ENCODE measurements at regions not wholly inside any gene's neighbourhood (a gene's known extent, or its start where the extent isn't known, plus 50 kb on each side); places are given as distances from the start of the nearest gene placed in this dataset.
"Not testable (repeated sequence)": the region's sequence is repeated elsewhere in the genome, so short reads cannot be mapped to it uniquely, and the experiment has no call there.

DNA sequence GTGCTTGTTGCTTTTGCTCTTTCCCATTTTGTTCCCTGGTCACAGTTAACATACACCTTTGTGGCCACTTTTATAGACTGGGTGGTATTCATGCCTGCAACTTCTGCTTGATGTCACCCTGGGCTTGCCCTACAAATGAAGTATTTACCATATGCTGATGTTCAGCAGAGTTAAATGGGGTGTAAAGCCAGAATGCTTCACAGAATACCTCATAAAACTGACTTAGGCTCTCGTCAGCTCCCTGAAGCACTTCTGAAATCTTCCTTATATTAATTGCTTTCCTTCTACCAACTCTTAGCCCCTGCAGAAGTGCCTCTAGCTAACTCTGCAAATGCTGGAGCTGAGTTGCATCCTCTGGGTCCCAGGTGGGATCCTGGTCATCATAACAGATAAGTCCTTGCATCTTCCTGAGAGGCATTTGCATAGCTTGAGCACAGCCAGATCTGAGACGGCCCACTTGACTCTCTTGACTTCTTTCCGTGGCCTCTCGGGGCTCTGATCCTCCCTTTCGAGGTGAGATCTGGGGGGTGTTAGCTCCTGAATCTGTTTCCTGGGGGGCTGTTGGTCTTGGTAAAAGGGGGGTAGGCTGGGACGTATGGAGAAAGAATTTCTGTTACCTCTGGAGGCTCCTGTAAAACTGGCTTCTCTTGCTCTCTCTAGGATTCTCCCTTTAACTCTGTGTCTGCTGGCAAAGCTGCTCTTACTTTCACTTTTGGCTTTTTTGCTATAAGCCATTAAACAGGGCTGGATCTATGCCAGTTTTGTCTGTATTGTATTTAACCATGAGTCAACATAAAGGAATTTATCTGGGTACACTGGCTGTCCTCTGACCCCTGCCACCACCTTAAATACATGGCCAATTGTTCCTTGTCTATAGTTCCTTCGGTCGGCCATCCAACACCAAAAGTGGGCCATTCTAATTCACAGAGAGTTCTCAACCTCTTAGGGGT, 223.0 kb upstream of the SYNCRIP start:
- no peak overlapping the region for H3K27ac ChIP-seq
- no peaks in the 10 kb centered on the region for H3K4me1 ChIP-seq
- H3K27me3 ChIP-seq: no peaks in the 10 kb centered on the region
- no peak for TF ChIP-seq POLR2A (IDR thresholded peaks at IDR 0.05)
- TF ChIP-seq, protein P1, sequence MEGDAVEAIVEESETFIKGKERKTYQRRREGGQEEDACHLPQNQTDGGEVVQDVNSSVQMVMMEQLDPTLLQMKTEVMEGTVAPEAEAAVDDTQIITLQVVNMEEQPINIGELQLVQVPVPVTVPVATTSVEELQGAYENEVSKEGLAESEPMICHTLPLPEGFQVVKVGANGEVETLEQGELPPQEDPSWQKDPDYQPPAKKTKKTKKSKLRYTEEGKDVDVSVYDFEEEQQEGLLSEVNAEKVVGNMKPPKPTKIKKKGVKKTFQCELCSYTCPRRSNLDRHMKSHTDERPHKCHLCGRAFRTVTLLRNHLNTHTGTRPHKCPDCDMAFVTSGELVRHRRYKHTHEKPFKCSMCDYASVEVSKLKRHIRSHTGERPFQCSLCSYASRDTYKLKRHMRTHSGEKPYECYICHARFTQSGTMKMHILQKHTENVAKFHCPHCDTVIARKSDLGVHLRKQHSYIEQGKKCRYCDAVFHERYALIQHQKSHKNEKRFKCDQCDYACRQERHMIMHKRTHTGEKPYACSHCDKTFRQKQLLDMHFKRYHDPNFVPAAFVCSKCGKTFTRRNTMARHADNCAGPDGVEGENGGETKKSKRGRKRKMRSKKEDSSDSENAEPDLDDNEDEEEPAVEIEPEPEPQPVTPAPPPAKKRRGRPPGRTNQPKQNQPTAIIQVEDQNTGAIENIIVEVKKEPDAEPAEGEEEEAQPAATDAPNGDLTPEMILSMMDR (IDR thresholded peaks at IDR 0.05): no peak
- ATAC-seq (peak; percentile 25 to 75 (median 46)), DNase-seq (no peak)
- intact Hi-C loops (cut with DNase I): no loop called here
- peak overlapping the region in 2 of 3 donors; percentile 24 to 25 for H3K4me3 ChIP-seq
- 31% methylated on average over 8 of the region's 8 CpGs for WGBS (ENCODE audit: insufficient coverage, low coverage, low lambda C conversion rate, missing lambda C conversion rate)
- no peaks in the 10 kb centered on the region for H3K36me3 ChIP-seq
- H3K9me3 ChIP-seq: no peaks in the 10 kb centered on the region

DNA sequence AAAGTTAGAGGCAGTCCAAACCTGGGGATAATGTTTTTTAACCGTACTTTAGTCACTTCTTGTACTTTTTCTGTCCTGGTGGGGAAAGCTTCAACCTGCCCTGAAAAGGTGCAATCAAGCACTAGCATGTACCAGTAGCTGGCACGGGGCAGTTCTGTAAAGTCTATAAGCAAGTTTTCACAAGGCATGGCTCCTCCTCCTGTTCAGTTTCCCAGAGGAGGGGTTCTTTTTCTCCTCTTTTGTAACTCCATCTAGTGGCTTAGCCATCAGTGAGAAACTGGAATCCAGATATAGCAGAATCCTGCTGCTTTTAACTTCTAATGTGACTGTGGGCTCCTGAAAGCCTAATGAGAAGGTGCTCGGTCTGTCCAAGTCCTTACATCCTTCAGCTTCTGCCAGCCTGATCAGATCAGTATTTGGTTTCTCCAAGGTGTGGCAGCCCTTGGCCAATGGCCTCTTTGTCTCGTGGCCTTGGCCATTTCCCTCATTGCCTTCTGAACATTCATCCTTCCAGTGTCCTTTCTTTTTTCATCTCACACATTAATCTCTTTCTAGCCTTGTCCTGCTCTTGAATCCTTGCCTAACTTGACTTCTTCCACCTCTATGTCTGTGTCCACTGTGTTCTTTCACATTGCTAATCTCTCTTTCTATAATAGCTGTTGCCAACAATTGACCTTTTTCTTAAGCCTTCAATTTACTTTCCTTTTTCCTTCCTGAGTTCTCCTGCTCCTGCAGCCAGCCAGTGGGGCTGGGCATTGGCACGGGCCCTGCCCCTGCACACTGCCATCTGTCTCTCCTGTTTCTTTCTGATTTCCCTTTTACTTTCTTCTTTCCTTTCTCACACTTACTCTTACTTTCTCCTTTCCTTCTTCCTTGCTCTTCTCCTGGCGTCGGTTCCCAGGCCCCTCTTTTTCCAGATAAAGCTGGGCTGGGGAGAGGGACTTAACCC, 222.0 kb upstream of the SYNCRIP start:
- no peak overlapping the region for H3K4me3 ChIP-seq
- no peaks in the 10 kb centered on the region for H3K9me3 ChIP-seq
- H3K36me3 ChIP-seq: no peaks in the 10 kb centered on the region
- no peak overlapping the region for H3K27ac ChIP-seq
- ATAC-seq (no peak), DNase-seq (no peak)
- TF ChIP-seq POLR2A (IDR thresholded peaks at IDR 0.05): no peak
- TF ChIP-seq, protein P1 (IDR thresholded peaks at IDR 0.05): no peak
- intact Hi-C loops (cut with DNase I): no loop called here
- no peaks in the 10 kb centered on the region for H3K27me3 ChIP-seq
- 39% methylated on average over 7 of the region's 7 CpGs for WGBS (ENCODE audit: insufficient coverage, low coverage, low lambda C conversion rate, missing lambda C conversion rate)
- H3K4me1 ChIP-seq: no peaks in the 10 kb centered on the region

DNA sequence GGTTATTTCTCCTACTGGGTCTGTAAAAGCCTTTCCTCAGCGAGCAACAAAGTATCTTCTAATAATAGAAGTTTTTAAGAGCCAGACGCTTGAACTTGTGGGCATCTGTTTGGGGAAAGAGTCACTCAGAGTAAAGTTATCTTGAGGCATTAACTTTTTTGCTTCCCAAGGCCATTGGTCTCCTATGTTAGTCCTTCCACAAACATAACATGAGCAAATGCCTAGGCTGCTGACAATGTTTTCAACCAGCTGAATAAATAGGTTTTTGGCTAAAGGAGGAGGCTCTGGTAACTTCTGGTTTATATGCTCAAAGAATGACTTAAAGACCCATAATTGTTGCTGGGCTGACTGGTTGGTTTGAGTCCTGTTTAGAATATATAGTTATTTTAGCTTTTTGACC, 213.5 kb upstream of the SYNCRIP start:
- H3K4me3 ChIP-seq: no peak overlapping the region
- no peaks in the 10 kb centered on the region for H3K27me3 ChIP-seq
- no peaks in the 10 kb centered on the region for H3K4me1 ChIP-seq
- no peak for ATAC-seq
- H3K27ac ChIP-seq: no peak overlapping the region
- TF ChIP-seq POLR2A (IDR thresholded peaks at IDR 0.05): no peak
- TF ChIP-seq, protein P1 (IDR thresholded peaks at IDR 0.05): no peak
- H3K36me3 ChIP-seq: no peaks in the 10 kb centered on the region
- no peaks in the 10 kb centered on the region for H3K9me3 ChIP-seq
- intact Hi-C loops (cut with DNase I): no loop called here
- WGBS (ENCODE audit: insufficient coverage, low coverage, low lambda C conversion rate, missing lambda C conversion rate): 51% methylated on average over 2 of the region's 2 CpGs
- DNase-seq: no peak

DNA sequence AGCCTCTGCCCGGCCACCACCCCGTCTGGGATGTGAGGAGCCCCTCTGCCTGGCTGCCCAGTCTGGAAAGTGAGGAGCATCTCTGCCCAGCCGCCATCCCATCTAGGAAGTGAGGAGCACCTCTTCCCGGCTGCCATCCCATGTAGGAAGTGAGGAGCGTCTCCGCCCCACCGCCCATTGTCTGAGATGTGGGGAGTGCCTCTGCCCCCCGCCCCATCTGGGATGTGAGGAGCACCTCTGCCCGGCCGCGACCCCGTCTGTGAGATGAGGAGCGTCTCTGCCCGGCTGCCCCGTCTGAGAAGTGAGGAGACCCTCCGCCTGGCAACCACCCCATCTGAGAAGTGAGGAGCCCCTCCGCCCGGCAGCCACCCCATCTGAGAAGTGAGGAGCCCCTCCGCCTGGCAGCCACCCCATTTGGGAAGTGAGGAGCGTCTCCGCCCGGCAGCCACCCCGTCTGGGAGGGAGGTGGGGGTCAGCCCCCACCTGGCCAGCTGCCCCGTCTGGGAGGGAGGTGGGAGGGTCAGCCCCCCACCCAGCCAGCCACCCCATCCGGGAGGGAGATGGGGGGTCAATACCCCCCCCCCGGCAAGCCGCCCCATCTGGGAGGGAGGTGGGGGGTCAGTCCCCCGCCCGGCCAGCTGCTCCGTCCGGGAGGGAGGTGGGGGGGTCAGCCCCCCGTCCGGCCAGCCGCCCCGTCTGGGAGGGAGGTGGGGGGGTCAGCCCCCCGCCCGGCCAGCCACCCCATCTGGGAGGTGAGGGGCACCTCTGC, 195.8 kb upstream of the SYNCRIP start:
- H3K27ac ChIP-seq; H3K27me3 ChIP-seq; H3K36me3 ChIP-seq; intact Hi-C loops (cut with DNase I); H3K4me1 ChIP-seq; H3K9me3 ChIP-seq; ATAC-seq; H3K4me3 ChIP-seq: not testable (repeated sequence)
- no CpG with 5 or more reads among the region's 37 CpGs for WGBS (ENCODE audit: insufficient coverage, low coverage, low lambda C conversion rate, missing lambda C conversion rate)
- DNase-seq: peak in 2 of 3 donors; percentile 42 to 46

Measured in right lobe of liver (tissue), 6 donors.